ENCODE measurements at regions not wholly inside any gene's neighbourhood (a gene's known extent, or its start where the extent isn't known, plus 50 kb on each side); places are given as distances from the start of the nearest gene placed in this dataset.

DNA sequence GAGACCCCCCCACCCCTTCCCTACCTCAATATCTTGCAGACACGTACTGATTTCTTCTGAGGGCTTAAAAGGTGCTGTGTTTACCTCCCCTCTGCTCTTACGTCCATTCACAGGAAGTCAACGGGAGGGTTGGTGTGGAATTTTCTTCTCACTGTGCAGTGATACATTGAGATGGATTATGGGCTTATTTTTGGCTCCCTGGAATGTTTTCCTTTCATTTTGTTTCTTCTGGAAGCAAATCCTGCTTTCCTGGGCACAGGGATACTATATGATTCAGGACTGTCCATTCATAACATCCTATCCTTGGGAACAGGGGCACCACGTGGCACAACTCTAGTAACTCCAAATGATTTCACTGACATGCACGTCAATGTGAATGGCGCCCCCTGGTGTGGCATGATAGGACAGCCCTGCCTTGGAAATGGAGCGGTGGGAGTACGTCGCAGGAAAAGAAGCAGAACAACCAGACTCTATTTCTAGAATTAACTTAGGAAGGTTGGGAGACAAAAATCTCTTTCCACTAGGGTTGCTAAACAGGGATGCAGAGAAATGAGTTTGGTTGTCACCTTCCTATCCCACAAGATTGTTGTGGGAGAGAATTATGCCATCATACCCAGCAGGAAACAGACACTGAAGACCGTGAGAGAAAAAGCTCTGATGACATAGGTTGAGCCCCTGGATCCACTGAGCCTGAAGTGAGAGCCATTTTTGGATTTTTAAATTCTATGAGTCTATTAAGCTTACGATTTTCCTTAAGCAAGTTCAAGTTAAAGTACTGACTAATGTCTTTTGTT lies 146.5 kb upstream of the RAG2 start:
- TF ChIP-seq POLR2A (IDR thresholded peaks at IDR 0.05; ENCODE audit: low read length) (no peak), GATA1 (IDR thresholded peaks at IDR 0.05; ENCODE audit: low read depth, low read length) (no peak)
